HEK293 (cell line): ENCODE measurements at regions not wholly inside any gene's neighbourhood (a gene's known extent, or its start where the extent isn't known, plus 50 kb on each side); places are given as distances from the start of the nearest gene placed in this dataset.

Experiments used
- CTCF ChIA-PET: fragments of 350-600 bp; formaldehyde crosslinking; extraction: SDS; loops from one replicate; lab custom pipeline; 2021; ENCODE audit warnings: antibody characterized with exemption; lab: Yijun Ruan, JAX
- POLR2A ChIA-PET: fragments of 300-600 bp; formaldehyde crosslinking; extraction: SDS; loops from one replicate; lab custom pipeline; 2020; ENCODE audit warnings: antibody characterized with exemption, inconsistent platforms; lab: Yijun Ruan, JAX
- H3K27ac ChIP-seq: fragments of 200-500 bp; sonication (Bioruptor generic); 2 replicates; pipeline ENCODE4 v1.5.1; 2014; ENCODE audit warnings: low read depth, low read length, control low read depth, inconsistent platforms; ENCODE audit errors: extremely low read depth
- H3K36me3 ChIP-seq, 2 experiments: fragments of 200-500 bp in 1 of 2; sonication (Bioruptor generic) in 1 of 2; 1 replicate in 1 of 2; 2 replicates in 1 of 2; pipeline ENCODE4 v1.5.1; 2014 to 2017; ENCODE audit warnings: inconsistent platforms in 2 of 2, low read length in 2 of 2; ENCODE audit not compliant: control insufficient read depth in 2 of 2, insufficient read depth in 1 of 2
- H3K4me1 ChIP-seq: fragments of 200-500 bp; sonication (Bioruptor generic); 2 replicates; pipeline ENCODE4 v1.5.1; 2014; ENCODE audit warnings: mild to moderate bottlenecking, low read length, inconsistent platforms; ENCODE audit not compliant: control insufficient read depth, insufficient read depth
- H3K4me3 ChIP-seq: 2 replicates; pipeline ENCODE4 v1.5.1; 2011; ENCODE audit warnings: low read depth, mild to moderate bottlenecking, control low read depth, low read length, moderate library complexity
- H3K9me3 ChIP-seq: fragments of 200-500 bp; sonication (Bioruptor generic); 2 replicates; pipeline ENCODE4 v1.5.1; 2014; ENCODE audit warnings: low read depth, low read length, inconsistent platforms; ENCODE audit not compliant: control insufficient read depth, insufficient read depth
- GFI1B ChIP-seq: fragments of 450-650 bp; formaldehyde crosslinking; IDR thresholded peaks from 2 replicates; pipeline ENCODE4 v1.5.1; 2016; ENCODE audit warnings: missing biosample characterization, missing genetic modification characterization
- GLI2 ChIP-seq: fragments of 450-650 bp; formaldehyde crosslinking; IDR thresholded peaks from 2 replicates; pipeline ENCODE4; 2017; ENCODE audit warnings: missing biosample characterization, missing genetic modification characterization, low read depth, borderline replicate concordance
- REPIN1 ChIP-seq: fragments of 450-650 bp; formaldehyde crosslinking; IDR thresholded peaks from 2 replicates; pipeline ENCODE4 v1.5.1; 2017; ENCODE audit warnings: missing biosample characterization, missing genetic modification characterization, low read depth
- SALL2 ChIP-seq: fragments of 450-650 bp; formaldehyde crosslinking; IDR thresholded peaks from 2 replicates; pipeline ENCODE4 v1.5.0; 2017; ENCODE audit warnings: missing biosample characterization, mild to moderate bottlenecking, missing genetic modification characterization, borderline replicate concordance
- TRIM28 ChIP-seq: IDR thresholded peaks from 2 replicates; pipeline ENCODE4 v1.6.1; 2011; ENCODE audit warnings: low read length, control low read depth, borderline replicate concordance
- ZBTB1 ChIP-seq: fragments of 450-650 bp; formaldehyde crosslinking; IDR thresholded peaks from 2 replicates; pipeline ENCODE4 v1.5.1; 2016; ENCODE audit warnings: missing biosample characterization, missing genetic modification characterization
- ZBTB20 ChIP-seq: fragments of 450-650 bp; formaldehyde crosslinking; IDR thresholded peaks from 2 replicates; pipeline ENCODE4 v1.5.1; 2016; ENCODE audit warnings: missing biosample characterization, missing genetic modification characterization
- ZBTB26 ChIP-seq: fragments of 450-650 bp; formaldehyde crosslinking; optimal IDR thresholded peaks from 2 replicates; pipeline ENCODE3; 2016; ENCODE audit warnings: missing biosample characterization, mild to moderate bottlenecking, missing genetic modification characterization
- ZFP3 ChIP-seq: fragments of 450-650 bp; formaldehyde crosslinking; IDR thresholded peaks from 2 replicates; pipeline ENCODE4 v1.5.1; 2016; ENCODE audit warnings: low read depth, missing biosample characterization, missing genetic modification characterization
- ZIC2 ChIP-seq: fragments of 450-650 bp; formaldehyde crosslinking; IDR thresholded peaks from 2 replicates; pipeline ENCODE4 v1.5.1; 2016; ENCODE audit warnings: missing biosample characterization, missing genetic modification characterization
- ZNF121 ChIP-seq: fragments of 450-650 bp; formaldehyde crosslinking; IDR thresholded peaks from 2 replicates; pipeline ENCODE4 v1.5.1; 2016; ENCODE audit warnings: missing biosample characterization, missing genetic modification characterization
- ZNF140 ChIP-seq: fragments of 450-650 bp; formaldehyde crosslinking; IDR thresholded peaks from 2 replicates; pipeline ENCODE4 v1.5.1; 2016; ENCODE audit warnings: missing biosample characterization, missing genetic modification characterization
- ZNF155 ChIP-seq: fragments of 450-650 bp; formaldehyde crosslinking; IDR thresholded peaks from 2 replicates; pipeline ENCODE4 v1.5.1; 2016; ENCODE audit warnings: missing biosample characterization, missing genetic modification characterization
- ZNF157 ChIP-seq: fragments of 450-650 bp; formaldehyde crosslinking; IDR thresholded peaks from 2 replicates; pipeline ENCODE4 v1.5.1; 2016; ENCODE audit warnings: missing biosample characterization, missing genetic modification characterization
- ZNF175 ChIP-seq: fragments of 450-650 bp; formaldehyde crosslinking; IDR thresholded peaks from 2 replicates; pipeline ENCODE4 v1.5.1; 2016; ENCODE audit warnings: missing biosample characterization, missing genetic modification characterization
- ZNF221 ChIP-seq: fragments of 450-650 bp; formaldehyde crosslinking; IDR thresholded peaks from 2 replicates; pipeline ENCODE4 v1.5.1; 2017; ENCODE audit warnings: missing biosample characterization, missing genetic modification characterization, borderline replicate concordance
- ZNF596 ChIP-seq: fragments of 450-650 bp; IDR thresholded peaks from 2 replicates; pipeline ENCODE4 v1.5.0; 2018; ENCODE audit warnings: missing biosample characterization, mild to moderate bottlenecking, missing genetic modification characterization, moderate library complexity
- ZNF629 ChIP-seq: fragments of 450-650 bp; formaldehyde crosslinking; IDR thresholded peaks from 2 replicates; pipeline ENCODE4 v1.5.1; 2017; ENCODE audit warnings: missing biosample characterization, missing genetic modification characterization
- ZNF704 ChIP-seq: fragments of 450-650 bp; formaldehyde crosslinking; IDR thresholded peaks from 2 replicates; pipeline ENCODE4 v1.5.1; 2016; ENCODE audit warnings: missing biosample characterization, missing genetic modification characterization
- ZNF843 ChIP-seq: fragments of 450-650 bp; formaldehyde crosslinking; IDR thresholded peaks from 2 replicates; pipeline ENCODE4 v1.5.1; 2016; ENCODE audit warnings: missing biosample characterization, missing genetic modification characterization
- ZSCAN16 ChIP-seq: fragments of 450-650 bp; formaldehyde crosslinking; IDR thresholded peaks from 2 replicates; pipeline ENCODE4 v1.5.1; 2016; ENCODE audit warnings: missing biosample characterization, missing genetic modification characterization
- ZSCAN23 ChIP-seq: fragments of 450-650 bp; formaldehyde crosslinking; IDR thresholded peaks from 2 replicates; pipeline ENCODE4 v1.5.1; 2016; ENCODE audit warnings: missing biosample characterization, missing genetic modification characterization
- TF ChIP-seq, protein P1 (sequence below): IDR thresholded peaks from 2 replicates; pipeline ENCODE4 v1.6.1; 2011; ENCODE audit warnings: mild to moderate bottlenecking, low read depth, low read length, borderline replicate concordance
- TF ChIP-seq, protein P2 (sequence below): fragments of 450-650 bp; formaldehyde crosslinking; IDR thresholded peaks from 2 replicates; pipeline ENCODE4 v1.5.1; 2016; ENCODE audit warnings: missing biosample characterization, missing genetic modification characterization

- H3K9me3 ChIP-seq, result no peaks in the 10 kb centered on the region
- CTCF ChIA-PET, result no interaction called here
- no peaks in the 10 kb centered on the region for H3K36me3 ChIP-seq
- H3K27ac ChIP-seq, result no peak overlapping the region
- TF ChIP-seq ZBTB26 (tag by site-specific recombination) (no peak), ZNF175 (tag by site-specific recombination) (no peak), ZSCAN16 (tag by site-specific recombination) (no peak), GLI2 (tag by site-specific recombination) (no peak), ZNF155 (tag by site-specific recombination) (no peak), GFI1B (no peak), ZNF843 (tag by site-specific recombination) (no peak), ZNF704 (tag by site-specific recombination) (no peak), ZNF221 (tag by site-specific recombination) (no peak), ZSCAN23 (tag by site-specific recombination) (no peak), ZFP3 (no peak)
- TF ChIP-seq, protein P1, sequence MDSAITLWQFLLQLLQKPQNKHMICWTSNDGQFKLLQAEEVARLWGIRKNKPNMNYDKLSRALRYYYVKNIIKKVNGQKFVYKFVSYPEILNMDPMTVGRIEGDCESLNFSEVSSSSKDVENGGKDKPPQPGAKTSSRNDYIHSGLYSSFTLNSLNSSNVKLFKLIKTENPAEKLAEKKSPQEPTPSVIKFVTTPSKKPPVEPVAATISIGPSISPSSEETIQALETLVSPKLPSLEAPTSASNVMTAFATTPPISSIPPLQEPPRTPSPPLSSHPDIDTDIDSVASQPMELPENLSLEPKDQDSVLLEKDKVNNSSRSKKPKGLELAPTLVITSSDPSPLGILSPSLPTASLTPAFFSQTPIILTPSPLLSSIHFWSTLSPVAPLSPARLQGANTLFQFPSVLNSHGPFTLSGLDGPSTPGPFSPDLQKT, result no peak
- TF ChIP-seq, protein P2, sequence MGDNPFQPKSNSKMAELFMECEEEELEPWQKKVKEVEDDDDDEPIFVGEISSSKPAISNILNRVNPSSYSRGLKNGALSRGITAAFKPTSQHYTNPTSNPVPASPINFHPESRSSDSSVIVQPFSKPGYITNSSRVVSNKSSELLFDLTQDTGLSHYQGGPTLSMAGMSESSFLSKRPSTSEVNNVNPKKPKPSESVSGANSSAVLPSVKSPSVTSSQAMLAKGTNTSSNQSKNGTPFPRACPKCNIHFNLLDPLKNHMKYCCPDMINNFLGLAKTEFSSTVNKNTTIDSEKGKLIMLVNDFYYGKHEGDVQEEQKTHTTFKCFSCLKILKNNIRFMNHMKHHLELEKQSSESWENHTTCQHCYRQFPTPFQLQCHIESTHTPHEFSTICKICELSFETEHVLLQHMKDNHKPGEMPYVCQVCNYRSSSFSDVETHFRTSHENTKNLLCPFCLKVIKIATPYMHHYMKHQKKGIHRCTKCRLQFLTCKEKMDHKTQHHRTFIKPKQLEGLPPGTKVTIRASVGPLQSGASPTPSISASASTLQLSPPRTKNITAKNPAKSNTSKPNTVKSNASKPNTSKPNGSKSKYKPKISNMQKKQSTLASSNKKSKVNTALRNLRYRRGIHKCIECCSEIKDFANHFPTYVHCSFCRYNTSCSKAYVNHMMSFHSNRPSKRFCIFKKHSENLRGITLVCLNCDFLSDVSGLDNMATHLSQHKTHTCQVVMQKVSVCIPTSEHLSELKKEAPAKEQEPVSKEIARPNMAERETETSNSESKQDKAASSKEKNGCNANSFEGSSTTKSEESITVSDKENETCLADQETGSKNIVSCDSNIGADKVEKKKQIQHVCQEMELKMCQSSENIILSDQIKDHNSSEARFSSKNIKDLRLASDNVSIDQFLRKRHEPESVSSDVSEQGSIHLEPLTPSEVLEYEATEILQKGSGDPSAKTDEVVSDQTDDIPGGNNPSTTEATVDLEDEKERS, result no peak
- TF ChIP-seq, all 188 proteins: peak for 0
- POLR2A ChIA-PET, result no interaction called here
- no peaks in the 10 kb centered on the region for H3K4me1 ChIP-seq
- no peak overlapping the region for H3K4me3 ChIP-seq
These were observed 1318.5 kb downstream of the PCDH9 start for GRCh38 chr13:65911546-65912193.

- POLR2A ChIA-PET, result no interaction called here
- H3K36me3 ChIP-seq, result no peaks in the 10 kb centered on the region
- CTCF ChIA-PET, result no interaction called here
These were observed 1320.6 kb downstream of the PCDH9 start for GRCh38 chr13:65909501-65909900.

More at GRCh38 chr13:65909501-65909900, 1320.6 kb downstream of the PCDH9 start:
- Histone ChIP-seq H3K9me3 (no peaks in the 10 kb centered on the region), H3K27ac (no peak overlapping the region), H3K4me1 (no peaks in the 10 kb centered on the region), H3K4me3 (no peak overlapping the region)
- no peak for TF ChIP-seq ZNF596 (tag by site-specific recombination)
- no peak for TF ChIP-seq REPIN1
- TF ChIP-seq ZNF121 (tag by site-specific recombination), result no peak
- TF ChIP-seq ZBTB20 (tag by site-specific recombination), result no peak
- TF ChIP-seq SALL2 (tag by site-specific recombination), result no peak
- no peak for TF ChIP-seq ZNF157 (tag by site-specific recombination)
- TF ChIP-seq ZNF140 (tag by site-specific recombination), result no peak
- TF ChIP-seq ZNF629 (tag by site-specific recombination), result no peak
- no peak for TF ChIP-seq ZBTB1 (tag by site-specific recombination)
- TF ChIP-seq TRIM28, result no peak
- no peak for TF ChIP-seq ZIC2
